Coronary artery (tissue), 2 donors: ENCODE measurements at regions not wholly inside any gene's neighbourhood (a gene's known extent, or its start where the extent isn't known, plus 50 kb on each side); places are given as distances from the start of the nearest gene placed in this dataset.
A peak's percentile ranks its signal among the peaks of the same experiment; 100 is the strongest.

Experiments used
- DNase-seq: peaks from one replicate; pipeline ENCODE4 v3.0.0-alpha.2; 2017; ENCODE audit warnings: low spot score
- H3K27ac ChIP-seq, 2 donors: fragments of 200-600 bp; sonication (generic); one replicate each; pipeline ENCODE4 v1.5.1; 2016 to 2019
- H3K4me3 ChIP-seq: fragments of 200-600 bp; sonication (generic); 2 replicates; pipeline ENCODE4 v1.5.1; 2016; ENCODE audit warnings: mild to moderate bottlenecking, moderate library complexity
- CTCF ChIP-seq: fragments of 200-600 bp; sonication (generic); IDR thresholded peaks from one replicate; pipeline ENCODE4 v1.5.1; 2019; ENCODE audit warnings: antibody characterized with exemption

GRCh38 chr5:21236971-21237427 is 1249.0 kb upstream of the CDH18 start:
- TF ChIP-seq CTCF = no peak
- DNase-seq = no peak
- Histone ChIP-seq H3K4me3 (no peak overlapping the region), H3K27ac (peak overlapping the region; percentile 19 to 44)

GRCh38 chr5:21236104-21236503 is 1248.1 kb upstream of the CDH18 start:
- Histone ChIP-seq H3K27ac (no peak overlapping the region), H3K4me3 (no peak overlapping the region)
- no peak for TF ChIP-seq CTCF
- no peak for DNase-seq

GRCh38 chr5:21225223-21226064 is 1237.4 kb upstream of the CDH18 start:
- no peak for TF ChIP-seq CTCF
- no peak for DNase-seq
- Histone ChIP-seq H3K4me3 (no peak overlapping the region), H3K27ac (no peak overlapping the region)

GRCh38 chr5:21221616-21222015 is 1233.6 kb upstream of the CDH18 start:
- no peak for DNase-seq
- TF ChIP-seq CTCF = no peak

GRCh38 chr5:21219966-21220365 is 1232.0 kb upstream of the CDH18 start:
- no peak for DNase-seq
- no peak overlapping the region for H3K4me3 ChIP-seq
- no peak overlapping the region for H3K27ac ChIP-seq
- TF ChIP-seq CTCF = no peak

More at GRCh38 chr5:21221616-21222015, 1233.6 kb upstream of the CDH18 start:
- H3K4me3 ChIP-seq = no peak overlapping the region
- no peak overlapping the region for H3K27ac ChIP-seq

GRCh38 chr5:21219251-21219650 is 1231.3 kb upstream of the CDH18 start:
- DNase-seq = no peak
- TF ChIP-seq CTCF = no peak
- H3K27ac ChIP-seq = no peak overlapping the region
- no peak overlapping the region for H3K4me3 ChIP-seq

GRCh38 chr5:21212026-21212425 is 1224.0 kb upstream of the CDH18 start:
- DNase-seq = no peak
- Histone ChIP-seq H3K4me3 (no peak overlapping the region), H3K27ac (no peak overlapping the region)
- TF ChIP-seq CTCF = no peak
